22Rv1 (cell line): ENCODE measurements at regions not wholly inside any gene's neighbourhood (a gene's known extent, or its start where the extent isn't known, plus 50 kb on each side); places are given as distances from the start of the nearest gene placed in this dataset.
"Not testable (repeated sequence)": the region's sequence is repeated elsewhere in the genome, so short reads cannot be mapped to it uniquely, and the experiment has no call there.

Source experiments
- H3K27ac ChIP-seq: fragments of 450-650 bp; 2 replicates; pipeline ENCODE4 v1.5.1; 2017
- ZFX ChIP-seq: fragments of 450-650 bp; IDR thresholded peaks from 2 replicates; pipeline ENCODE4 v1.6.1; 2017; ENCODE audit warnings: antibody characterized with exemption, borderline replicate concordance
- TF ChIP-seq, protein P1 (sequence below): fragments of 450-650 bp; IDR thresholded peaks from 2 replicates; pipeline ENCODE4 v1.5.1; 2017; ENCODE audit warnings: mild to moderate bottlenecking

DNA sequence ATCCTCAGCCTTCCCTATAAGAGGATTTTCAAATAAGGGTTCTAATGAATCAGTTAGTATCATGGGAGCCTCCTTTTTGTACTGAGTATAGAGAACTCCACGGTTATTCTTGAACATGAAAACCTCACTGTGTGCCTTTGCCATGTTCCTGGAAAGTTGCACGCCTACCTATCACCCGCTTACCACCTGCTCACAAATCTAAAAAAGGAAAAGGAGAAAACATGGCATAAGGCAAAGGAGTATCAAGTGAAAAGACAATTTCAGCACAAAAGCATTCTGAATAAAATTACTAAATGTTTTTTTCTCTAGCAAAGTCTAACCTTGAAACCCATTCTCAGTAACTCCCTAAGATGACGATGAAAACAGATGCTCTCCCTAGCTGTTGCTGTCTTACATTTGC, 511.8 kb upstream of the API5 start:
- no peak for TF ChIP-seq ZFX
- TF ChIP-seq, protein P1, sequence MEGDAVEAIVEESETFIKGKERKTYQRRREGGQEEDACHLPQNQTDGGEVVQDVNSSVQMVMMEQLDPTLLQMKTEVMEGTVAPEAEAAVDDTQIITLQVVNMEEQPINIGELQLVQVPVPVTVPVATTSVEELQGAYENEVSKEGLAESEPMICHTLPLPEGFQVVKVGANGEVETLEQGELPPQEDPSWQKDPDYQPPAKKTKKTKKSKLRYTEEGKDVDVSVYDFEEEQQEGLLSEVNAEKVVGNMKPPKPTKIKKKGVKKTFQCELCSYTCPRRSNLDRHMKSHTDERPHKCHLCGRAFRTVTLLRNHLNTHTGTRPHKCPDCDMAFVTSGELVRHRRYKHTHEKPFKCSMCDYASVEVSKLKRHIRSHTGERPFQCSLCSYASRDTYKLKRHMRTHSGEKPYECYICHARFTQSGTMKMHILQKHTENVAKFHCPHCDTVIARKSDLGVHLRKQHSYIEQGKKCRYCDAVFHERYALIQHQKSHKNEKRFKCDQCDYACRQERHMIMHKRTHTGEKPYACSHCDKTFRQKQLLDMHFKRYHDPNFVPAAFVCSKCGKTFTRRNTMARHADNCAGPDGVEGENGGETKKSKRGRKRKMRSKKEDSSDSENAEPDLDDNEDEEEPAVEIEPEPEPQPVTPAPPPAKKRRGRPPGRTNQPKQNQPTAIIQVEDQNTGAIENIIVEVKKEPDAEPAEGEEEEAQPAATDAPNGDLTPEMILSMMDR = no peak
- no peak overlapping the region for H3K27ac ChIP-seq

DNA sequence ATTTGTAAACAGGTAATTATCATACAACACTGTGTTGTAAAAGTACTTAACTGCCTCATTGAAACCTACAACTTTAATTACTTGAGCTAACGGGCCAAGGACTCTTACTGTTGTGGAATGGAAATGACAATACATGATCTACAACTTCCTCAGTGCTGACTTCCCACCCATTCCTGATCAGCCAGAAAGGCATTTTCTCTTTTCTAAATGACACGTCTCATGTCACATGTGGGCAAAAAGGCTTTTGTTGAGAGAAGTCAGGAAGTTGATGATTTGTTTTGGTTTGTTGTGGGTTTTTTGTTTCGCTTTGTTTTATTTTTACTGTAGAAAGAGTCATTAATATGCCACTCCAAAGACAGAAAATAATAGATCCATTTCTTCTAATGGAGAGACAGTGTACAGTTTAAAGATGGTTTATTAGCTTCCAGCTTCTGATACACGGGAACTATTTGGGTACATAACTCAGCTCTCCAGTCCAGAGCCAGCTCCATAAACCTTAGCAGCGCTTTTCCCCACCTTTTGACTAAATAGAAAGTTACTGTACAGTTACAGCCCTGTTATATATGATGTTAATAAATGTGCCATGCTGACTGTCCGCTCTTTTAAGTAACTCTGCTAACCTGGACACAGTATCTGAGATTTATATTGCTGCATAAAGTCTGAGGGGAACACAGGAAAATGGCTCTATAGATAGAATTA, 509.4 kb upstream of the API5 start:
- no peak overlapping the region for H3K27ac ChIP-seq
- TF ChIP-seq, protein P1 = no peak

DNA sequence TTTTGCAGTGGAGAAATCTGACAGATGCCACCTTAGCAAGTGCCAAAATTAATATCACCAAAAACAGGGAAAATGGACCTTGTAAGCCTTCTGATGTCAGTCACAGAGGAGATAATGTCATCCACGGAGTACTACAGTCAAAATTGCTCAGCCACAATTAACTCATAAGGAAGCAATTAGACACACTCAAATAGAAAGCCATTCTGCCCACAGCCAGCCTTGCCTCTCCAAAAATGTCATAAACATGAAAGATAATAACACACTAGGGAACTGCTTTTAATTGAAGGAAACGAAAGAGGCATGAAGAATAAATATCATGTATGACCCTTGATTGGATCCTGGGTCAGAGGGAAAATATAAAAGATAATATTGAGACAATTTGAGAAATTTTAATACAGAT, 505.6 kb upstream of the API5 start:
- TF ChIP-seq, protein P1 = no peak
- no peak for TF ChIP-seq ZFX
- no peak overlapping the region for H3K27ac ChIP-seq

DNA sequence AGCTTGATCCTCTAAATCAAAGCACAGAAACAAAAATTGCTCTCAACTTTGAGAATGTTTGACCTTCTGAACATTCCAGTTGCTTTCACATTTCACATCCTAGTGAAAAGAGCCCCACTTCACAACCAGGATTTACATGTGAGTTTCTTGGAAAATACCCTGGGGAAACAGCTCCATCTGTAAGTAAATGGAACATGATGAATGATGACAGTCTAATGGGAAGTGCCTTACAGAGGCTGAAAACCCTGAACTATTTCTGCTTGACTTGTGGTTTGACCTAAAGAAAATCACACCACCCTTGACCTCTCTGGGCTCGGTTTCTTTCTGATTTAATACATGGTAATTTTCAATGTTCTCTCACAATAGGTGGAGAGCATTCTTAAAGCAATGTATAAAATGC, 499.4 kb upstream of the API5 start:
- TF ChIP-seq, protein P1 = no peak
- TF ChIP-seq ZFX = no peak
- no peak overlapping the region for H3K27ac ChIP-seq

DNA sequence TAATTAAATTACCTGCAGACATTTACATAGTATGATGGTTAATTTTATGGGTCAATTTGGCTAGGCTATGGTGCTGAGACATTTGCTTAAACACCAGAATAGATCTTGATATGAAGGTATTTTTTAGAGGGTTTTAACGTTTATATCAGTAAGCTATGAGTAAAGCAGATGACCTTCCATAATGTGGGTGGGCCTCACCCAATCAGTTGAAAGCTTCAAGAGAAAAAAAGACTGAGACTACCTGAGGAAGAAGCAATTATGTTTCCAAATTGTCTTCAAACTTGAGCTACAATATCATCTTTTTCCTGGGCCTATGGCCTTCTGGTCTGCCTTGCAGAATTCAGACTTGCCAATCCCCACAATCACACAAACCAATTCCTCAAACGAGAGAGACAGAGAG, 498.8 kb upstream of the API5 start:
- no peak overlapping the region for H3K27ac ChIP-seq
- TF ChIP-seq, protein P1 = no peak
- TF ChIP-seq ZFX = no peak

DNA sequence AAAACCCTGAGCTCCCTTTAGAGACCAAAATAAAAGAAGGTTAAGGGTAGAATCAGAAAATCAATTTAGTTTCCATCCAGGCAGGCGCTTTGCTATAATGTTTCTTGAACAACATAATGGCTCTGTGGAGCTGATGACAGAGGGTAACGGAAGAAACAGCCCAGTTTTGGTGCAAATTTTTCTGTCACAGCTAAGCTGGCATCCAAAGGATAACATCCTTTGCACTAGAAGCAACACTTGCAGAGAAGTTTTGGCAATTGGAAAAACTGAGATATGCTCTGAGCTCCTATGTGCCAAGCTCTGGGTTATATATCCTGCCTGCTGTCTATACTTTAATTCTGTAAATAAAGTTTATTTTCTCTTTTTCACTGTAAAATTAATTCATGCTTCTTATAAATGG, 495.3 kb upstream of the API5 start:
- no peak overlapping the region for H3K27ac ChIP-seq
- TF ChIP-seq ZFX = no peak
- TF ChIP-seq, protein P1 = no peak

DNA sequence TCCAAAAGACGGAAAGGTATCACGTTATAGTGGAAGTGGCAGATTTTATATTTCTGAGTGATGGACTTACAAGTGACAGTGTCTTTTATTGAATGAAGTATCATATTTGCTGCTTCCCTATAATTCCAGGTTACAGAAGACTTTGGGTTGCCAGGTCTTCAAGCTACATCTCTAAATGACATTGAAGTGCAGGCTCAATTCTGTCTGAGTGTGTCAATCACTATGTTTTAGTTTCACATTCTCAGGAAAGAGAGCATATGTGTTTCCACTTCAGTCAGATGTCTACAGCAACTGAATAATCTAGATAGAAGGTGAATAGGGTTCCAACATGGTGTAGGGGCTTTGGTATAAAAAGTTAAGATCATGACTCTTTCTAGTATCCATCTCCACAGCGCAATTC, 492.7 kb upstream of the API5 start:
- TF ChIP-seq ZFX = no peak
- TF ChIP-seq, protein P1 = no peak

DNA sequence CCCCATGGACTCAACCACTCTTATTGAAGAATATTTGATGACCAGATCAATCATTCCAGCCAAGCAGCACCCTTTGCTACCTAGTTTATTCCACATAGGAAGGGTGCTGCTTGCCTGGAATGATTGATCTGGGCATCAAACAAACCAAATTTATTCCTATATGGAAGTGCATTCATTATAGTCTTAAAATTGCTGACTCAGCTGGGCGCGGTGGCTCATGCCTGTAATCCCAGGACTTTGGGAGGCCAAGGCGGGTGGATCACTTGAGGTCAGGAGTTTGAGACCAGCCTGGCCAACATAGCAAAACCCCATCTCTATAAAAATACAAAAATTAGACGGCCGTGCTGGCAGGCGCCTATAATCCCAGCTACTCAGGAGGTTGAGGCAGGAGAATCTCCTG, 489.6 kb upstream of the API5 start:
- not testable (repeated sequence) for H3K27ac ChIP-seq

More for the DNA sequence above, 492.7 kb upstream of the API5 start:
- no peak overlapping the region for H3K27ac ChIP-seq
